ENCODE measurements at regions not wholly inside any gene's neighbourhood (a gene's known extent, or its start where the extent isn't known, plus 50 kb on each side); places are given as distances from the start of the nearest gene placed in this dataset.

GRCh38 chr10:44105696-44106095 is 279.2 kb downstream of the CXCL12 start:
- Histone ChIP-seq H3K4me3 (ENCODE audit: low read depth in 2 of 2, low read length in 2 of 2) (no peak overlapping the region), H3K27ac (ENCODE audit: low read length) (no peak overlapping the region), H3K4me1 (ENCODE audit: control insufficient read depth, insufficient read depth, low read length) (no peaks in the 10 kb centered on the region), H3K9me3 (ENCODE audit: control insufficient read depth, insufficient read depth, low read depth, low read length) (no peaks in the 10 kb centered on the region), H3K36me3 (ENCODE audit: control insufficient read depth, insufficient read depth, low read length) (no peaks in the 10 kb centered on the region), H3K27me3 (ENCODE audit: control insufficient read depth, insufficient read depth, low read length) (no peaks in the 10 kb centered on the region)
- BruUV-seq (replicated peaks): no TSS peak
- in situ Hi-C loops (cut with HindIII; ENCODE audit: low pct_unique_long_range_greater_than_20kb, low sequenced_read_pairs) (no loop called here), intact Hi-C loops (cut with micrococcal nuclease; ENCODE audit: unreplicated experiment) (no loop called here)
- ATAC-seq (no peak), DNase-seq (ENCODE audit: low read depth, low spot score) (no peak)
- TF ChIP-seq TCF7L2 (IDR thresholded peaks at IDR 0.05; ENCODE audit: low read depth, low read length): no peak
- POLR2A ChIA-PET: no interaction called here
- CTCF ChIA-PET: no interaction called here

- H3K4me1 ChIP-seq (ENCODE audit: control insufficient read depth, insufficient read depth, low read length): no peaks in the 10 kb centered on the region
- BruUV-seq (replicated peaks): no TSS peak
- no peaks in the 10 kb centered on the region for H3K27me3 ChIP-seq (ENCODE audit: control insufficient read depth, insufficient read depth, low read length)
- H3K36me3 ChIP-seq (ENCODE audit: control insufficient read depth, insufficient read depth, low read length): no peaks in the 10 kb centered on the region
- ChIA-PET POLR2A (no interaction called here), CTCF (no interaction called here)
- in situ Hi-C loops (cut with HindIII; ENCODE audit: low pct_unique_long_range_greater_than_20kb, low sequenced_read_pairs) (no loop called here), intact Hi-C loops (cut with micrococcal nuclease; ENCODE audit: unreplicated experiment) (no loop called here)
- DNase-seq (ENCODE audit: low read depth, low spot score): no peak
- no peaks in the 10 kb centered on the region for H3K9me3 ChIP-seq (ENCODE audit: control insufficient read depth, insufficient read depth, low read depth, low read length)
- no peak for TF ChIP-seq REST (IDR thresholded peaks at IDR 0.05; ENCODE audit: insufficient read depth in 1 of 2, low read depth in 2 of 2, low read length in 1 of 2)
- no peak for TF ChIP-seq CTCF (IDR thresholded peaks at IDR 0.05)
- H3K27ac ChIP-seq (ENCODE audit: low read length): no peak overlapping the region
- no peak overlapping the region for H3K4me3 ChIP-seq (ENCODE audit: low read depth in 2 of 2, low read length in 2 of 2)
- no peak for ATAC-seq
Observed at GRCh38 chr10:44102726-44103255, 282.1 kb downstream of the CXCL12 start.

GRCh38 chr10:44101082-44101481 is 283.8 kb downstream of the CXCL12 start:
- no peaks in the 10 kb centered on the region for H3K27me3 ChIP-seq (ENCODE audit: control insufficient read depth, insufficient read depth, low read length)
- in situ Hi-C loops (cut with HindIII; ENCODE audit: low pct_unique_long_range_greater_than_20kb, low sequenced_read_pairs): no loop called here
- H3K4me3 ChIP-seq (ENCODE audit: low read depth in 2 of 2, low read length in 2 of 2): no peak overlapping the region
- ChIA-PET CTCF (no interaction called here), POLR2A (no interaction called here)
- ATAC-seq: no peak
- no peaks in the 10 kb centered on the region for H3K36me3 ChIP-seq (ENCODE audit: control insufficient read depth, insufficient read depth, low read length)
- intact Hi-C loops (cut with micrococcal nuclease; ENCODE audit: unreplicated experiment): no loop called here
- no TSS peak for BruUV-seq (replicated peaks)
- H3K4me1 ChIP-seq (ENCODE audit: control insufficient read depth, insufficient read depth, low read length): no peaks in the 10 kb centered on the region
- H3K9me3 ChIP-seq (ENCODE audit: control insufficient read depth, insufficient read depth, low read depth, low read length): no peaks in the 10 kb centered on the region
- TF ChIP-seq TCF7L2 (IDR thresholded peaks at IDR 0.05; ENCODE audit: low read depth, low read length) (no peak), CTCF (IDR thresholded peaks at IDR 0.05) (no peak), SIN3A (IDR thresholded peaks at IDR 0.05; ENCODE audit: borderline replicate concordance, insufficient read depth, low read depth, low read length) (no peak), POLR2AphosphoS5 (IDR thresholded peaks at IDR 0.05; ENCODE audit: low read depth, low read length) (no peak), REST (IDR thresholded peaks at IDR 0.05; ENCODE audit: insufficient read depth in 1 of 2, low read depth in 2 of 2, low read length in 1 of 2) (no peak)
- H3K27ac ChIP-seq (ENCODE audit: low read length): no peak overlapping the region
- DNase-seq (ENCODE audit: low read depth, low spot score): no peak
